ENCODE measurements at regions not wholly inside any gene's neighbourhood (a gene's known extent, or its start where the extent isn't known, plus 50 kb on each side); places are given as distances from the start of the nearest gene placed in this dataset.

- TF ChIP-seq HDGF (IDR thresholded peaks at IDR 0.05; ENCODE audit: borderline replicate concordance) (no peak), BHLHE40 (IDR thresholded peaks at IDR 0.05; ENCODE audit: borderline replicate concordance) (no peak), PKNOX1 (IDR thresholded peaks at IDR 0.05) (no peak), LEF1 (IDR thresholded peaks at IDR 0.05; ENCODE audit: borderline replicate concordance) (no peak), TARDBP (IDR thresholded peaks at IDR 0.05) (no peak), FOXM1 (IDR thresholded peaks at IDR 0.05; ENCODE audit: borderline replicate concordance) (no peak), FOXA1 (IDR thresholded peaks at IDR 0.05) (no peak), SP1 (IDR thresholded peaks at IDR 0.05) (no peak), SUZ12 (IDR thresholded peaks at IDR 0.05) (no peak), CTBP1 (IDR thresholded peaks at IDR 0.05; ENCODE audit: borderline replicate concordance) (no peak), FOXK2 (IDR thresholded peaks at IDR 0.05) (no peak), ELF4 (IDR thresholded peaks at IDR 0.05) (no peak)
Measured at GRCh38 chr5:3534997-3535396, 60.6 kb upstream of the IRX1 start.

Data from HEK293T (cell line).